A549 (cell line): ENCODE measurements at regions not wholly inside any gene's neighbourhood (a gene's known extent, or its start where the extent isn't known, plus 50 kb on each side); places are given as distances from the start of the nearest gene placed in this dataset.

Experiments
- JUNB ChIP-seq: fragments of >200 bp; sonication (Bioruptor Twin); formaldehyde crosslinking; IDR thresholded peaks from 2 replicates; pipeline ENCODE4 v1.6.1; 2016
- MAZ ChIP-seq: fragments of 150-350 bp; IDR thresholded peaks from 2 replicates; pipeline ENCODE4 v1.6.1; 2014; ENCODE audit warnings: antibody characterized with exemption, low read depth, low read length, borderline replicate concordance
- POLR2A ChIP-seq: IDR thresholded peaks from 2 replicates; pipeline ENCODE4 v1.6.1; 2012; ENCODE audit warnings: mild to moderate bottlenecking, low read length
- POLR2AphosphoS2 ChIP-seq: conservative IDR thresholded peaks from 2 replicates; pipeline ENCODE4 v1.6.1; 2012; ENCODE audit warnings: low read length, improper control_type of control experiment, inconsistent platforms
- RAD21 ChIP-seq, 2 experiments: fragments of >200 bp in 1 of 2; sonication (Bioruptor Twin) in 1 of 2; formaldehyde crosslinking in 1 of 2; IDR thresholded peaks in 1 of 2; conservative IDR thresholded peaks in 1 of 2; 2 replicates in 1 of 2; 3 replicates in 1 of 2; pipeline ENCODE4 v1.6.1; 2012 to 2018; ENCODE audit warnings: inconsistent platforms in 1 of 2
- SREBF2 ChIP-seq: fragments of 450-650 bp; IDR thresholded peaks from 2 replicates; pipeline ENCODE4 v1.6.1; 2014; ENCODE audit warnings: mild to moderate bottlenecking, moderate library complexity
- ZNF302 ChIP-seq: fragments of 250-450 bp; sonication (Bioruptor Pico); IDR thresholded peaks from 2 replicates; pipeline ENCODE4 v1.9.0; 2021; ENCODE audit warnings: inconsistent platforms, mild to moderate bottlenecking, moderate library complexity
- ZSCAN20 ChIP-seq: fragments of 250-450 bp; sonication (Bioruptor Pico); IDR thresholded peaks from 2 replicates; pipeline ENCODE4 v1.8.0; 2022; ENCODE audit warnings: mild to moderate bottlenecking, moderate library complexity
- TF ChIP-seq, protein P1 (sequence below): fragments of >200 bp; sonication (Bioruptor Twin); formaldehyde crosslinking; IDR thresholded peaks from 3 replicates; pipeline ENCODE4 v1.5.1; 2016
- TF ChIP-seq, protein P2 (sequence below): IDR thresholded peaks from 2 replicates; pipeline ENCODE4 v1.6.1; 2012; ENCODE audit warnings: low read depth, borderline replicate concordance
- TF ChIP-seq, protein P3 (sequence below): IDR thresholded peaks from 2 replicates; pipeline ENCODE4 v1.6.1; 2012

DNA sequence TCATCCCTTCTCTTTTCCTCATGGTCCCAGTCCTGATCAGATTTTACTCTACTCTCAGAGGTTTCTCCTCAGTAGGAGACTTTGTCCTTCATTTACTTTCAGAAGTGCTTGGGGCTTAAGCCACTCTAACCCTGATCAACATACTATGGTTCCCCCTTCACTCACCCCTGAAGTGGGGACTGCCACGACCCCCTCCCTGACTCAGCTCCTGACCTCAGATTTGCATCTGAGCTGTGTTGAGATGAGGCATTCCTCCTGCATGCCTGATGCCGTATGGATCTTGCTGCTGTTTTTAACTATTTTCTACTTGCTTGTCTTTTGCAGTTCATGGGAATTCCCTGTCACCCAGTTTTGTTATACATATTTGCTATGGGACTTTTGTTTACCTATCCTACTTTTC lies 306.7 kb upstream of the CHST9 start:
- TF ChIP-seq, protein P1, sequence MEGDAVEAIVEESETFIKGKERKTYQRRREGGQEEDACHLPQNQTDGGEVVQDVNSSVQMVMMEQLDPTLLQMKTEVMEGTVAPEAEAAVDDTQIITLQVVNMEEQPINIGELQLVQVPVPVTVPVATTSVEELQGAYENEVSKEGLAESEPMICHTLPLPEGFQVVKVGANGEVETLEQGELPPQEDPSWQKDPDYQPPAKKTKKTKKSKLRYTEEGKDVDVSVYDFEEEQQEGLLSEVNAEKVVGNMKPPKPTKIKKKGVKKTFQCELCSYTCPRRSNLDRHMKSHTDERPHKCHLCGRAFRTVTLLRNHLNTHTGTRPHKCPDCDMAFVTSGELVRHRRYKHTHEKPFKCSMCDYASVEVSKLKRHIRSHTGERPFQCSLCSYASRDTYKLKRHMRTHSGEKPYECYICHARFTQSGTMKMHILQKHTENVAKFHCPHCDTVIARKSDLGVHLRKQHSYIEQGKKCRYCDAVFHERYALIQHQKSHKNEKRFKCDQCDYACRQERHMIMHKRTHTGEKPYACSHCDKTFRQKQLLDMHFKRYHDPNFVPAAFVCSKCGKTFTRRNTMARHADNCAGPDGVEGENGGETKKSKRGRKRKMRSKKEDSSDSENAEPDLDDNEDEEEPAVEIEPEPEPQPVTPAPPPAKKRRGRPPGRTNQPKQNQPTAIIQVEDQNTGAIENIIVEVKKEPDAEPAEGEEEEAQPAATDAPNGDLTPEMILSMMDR: no peak
- TF ChIP-seq, protein P2, sequence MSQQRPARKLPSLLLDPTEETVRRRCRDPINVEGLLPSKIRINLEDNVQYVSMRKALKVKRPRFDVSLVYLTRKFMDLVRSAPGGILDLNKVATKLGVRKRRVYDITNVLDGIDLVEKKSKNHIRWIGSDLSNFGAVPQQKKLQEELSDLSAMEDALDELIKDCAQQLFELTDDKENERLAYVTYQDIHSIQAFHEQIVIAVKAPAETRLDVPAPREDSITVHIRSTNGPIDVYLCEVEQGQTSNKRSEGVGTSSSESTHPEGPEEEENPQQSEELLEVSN: no peak
- TF ChIP-seq RAD21 (conservative IDR thresholded peaks at IDR 0.05 in 1 of 2, IDR thresholded peaks at IDR 0.05 in 1 of 2) (no peak), POLR2A (no peak), ZNF302 (CRISPR knock-in tag) (no peak), JUNB (no peak), SREBF2 (no peak), POLR2AphosphoS2 (no peak), MAZ (no peak), ZSCAN20 (no peak)
- TF ChIP-seq, protein P3, sequence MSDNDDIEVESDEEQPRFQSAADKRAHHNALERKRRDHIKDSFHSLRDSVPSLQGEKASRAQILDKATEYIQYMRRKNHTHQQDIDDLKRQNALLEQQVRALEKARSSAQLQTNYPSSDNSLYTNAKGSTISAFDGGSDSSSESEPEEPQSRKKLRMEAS: no peak
